Left colon (tissue), 2 donors: ENCODE measurements at regions not wholly inside any gene's neighbourhood (a gene's known extent, or its start where the extent isn't known, plus 50 kb on each side); places are given as distances from the start of the nearest gene placed in this dataset.
"Not testable (repeated sequence)": the region's sequence is repeated elsewhere in the genome, so short reads cannot be mapped to it uniquely, and the experiment has no call there.

Source experiments
- ATAC-seq: fragments of 200-7000 bp; cut with Tn5 transposase; one replicate; pipeline ENCODE4 v1.9.1; 2020; ENCODE audit warnings: mild to moderate bottlenecking, moderate library complexity
- DNase-seq, 2 donors: peaks; one replicate each; pipeline ENCODE4 v3.0.0-alpha.2; 2020
- intact Hi-C, 2 donors: fragments of 100-400 bp; cut with DNase I in 1 of 2; cut with micrococcal nuclease in 1 of 2; formaldehyde crosslinking; loops; one replicate each; pipeline versions ENCODE4 v1.11.2 to v1.14.0; 2022; cut with DNase I, micrococcal nuclease
- donor health status: DM: no; HTN: no; CAD: no.
- donor health status: DM: yes; HTN: yes; CAD: no.

- intact Hi-C loops, ATAC-seq, DNase-seq: not testable (repeated sequence)
These were observed 138.2 kb upstream of the EDNRB start for GRCh38 chr13:78056865-78057264.

- intact Hi-C loops = no loop called here
- ATAC-seq (no peak), DNase-seq (no peak)
These were observed 135.5 kb upstream of the EDNRB start for GRCh38 chr13:78054157-78054556.

- DNase-seq = no peak
- ATAC-seq = no peak
- intact Hi-C loops = no loop called here
These were observed 128.5 kb upstream of the EDNRB start for GRCh38 chr13:78047151-78047550.

- intact Hi-C loops = no loop called here
- no peak for DNase-seq
- ATAC-seq = no peak
These were observed 127.7 kb upstream of the EDNRB start for GRCh38 chr13:78046331-78046730.

GRCh38 chr13:78045916-78046315 is 127.3 kb upstream of the EDNRB start:
- intact Hi-C loops = no loop called here
- DNase-seq (no peak), ATAC-seq (no peak)

GRCh38 chr13:78041366-78041765 is 122.7 kb upstream of the EDNRB start:
- not testable (repeated sequence) for ATAC-seq, DNase-seq

DNA sequence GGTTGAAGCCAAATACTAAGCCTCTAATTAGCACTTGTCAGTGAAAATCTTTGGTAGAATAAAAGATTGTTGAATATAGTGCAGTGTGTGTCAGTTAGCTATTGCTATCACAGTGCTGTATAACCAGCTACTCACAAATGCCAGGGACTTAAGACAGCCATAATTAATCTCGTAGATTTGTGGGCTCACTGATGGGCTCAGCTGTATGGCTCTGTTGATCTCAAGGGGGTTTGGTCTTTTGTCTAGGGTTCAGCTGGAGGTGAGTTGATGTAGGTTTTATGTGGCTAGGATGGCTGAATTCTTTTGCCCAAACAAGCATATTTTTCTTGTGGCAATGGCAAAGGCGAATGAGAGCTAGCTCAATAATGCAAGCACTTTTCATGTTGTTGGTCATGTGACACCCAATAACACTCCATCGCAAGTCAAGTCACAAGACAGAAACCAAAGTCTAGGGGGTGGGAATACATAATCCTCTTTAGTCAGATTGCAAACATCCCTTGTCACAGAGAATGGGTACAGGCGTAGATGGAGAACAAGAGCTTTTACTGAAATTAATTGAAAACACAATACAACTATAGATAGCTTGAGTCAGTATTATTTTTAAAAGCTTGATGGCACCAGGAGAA is 121.7 kb upstream of the EDNRB start:
- intact Hi-C loops = no loop called here
- DNase-seq (no peak), ATAC-seq (no peak)

More at GRCh38 chr13:78041366-78041765, 122.7 kb upstream of the EDNRB start:
- intact Hi-C loops = not testable (repeated sequence)

DNA sequence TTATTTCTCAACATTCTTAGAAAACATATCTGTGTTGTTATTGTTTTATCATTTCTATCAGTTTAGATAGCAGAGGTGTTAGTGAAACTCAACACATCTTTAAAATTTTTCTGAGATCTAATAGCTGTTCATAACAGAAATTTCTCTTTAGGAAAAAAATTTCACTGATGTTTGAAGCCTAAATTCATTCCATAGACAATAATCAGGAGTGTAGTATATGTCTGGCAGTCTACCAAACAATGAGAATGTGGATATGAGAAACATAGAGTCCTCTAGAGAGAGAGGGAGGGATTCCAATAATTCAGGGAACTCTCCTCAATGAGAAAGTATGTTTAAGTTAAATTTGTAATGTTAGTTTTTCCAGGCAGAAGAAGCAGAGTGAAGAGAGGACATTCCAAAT is 118.2 kb upstream of the EDNRB start:
- intact Hi-C loops = no loop called here
- no peak for DNase-seq
- ATAC-seq = no peak

DNA sequence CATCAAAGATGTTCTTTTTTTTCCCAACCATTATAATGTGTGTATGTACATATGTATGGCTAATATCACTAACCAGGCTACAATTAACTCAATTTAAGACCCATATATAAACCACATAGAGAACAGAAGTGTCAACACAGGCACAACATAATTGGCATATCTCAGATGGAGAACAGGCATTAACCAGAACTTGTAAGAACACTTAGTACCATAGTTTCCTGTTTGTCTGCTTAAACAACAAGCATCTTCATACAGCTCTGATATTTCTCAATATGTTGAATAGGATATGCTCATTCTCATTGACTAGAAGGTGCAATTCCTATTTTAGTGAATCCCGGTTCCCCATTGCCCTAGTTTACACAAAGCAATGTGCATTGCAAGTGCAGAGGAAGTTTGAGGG is 116.9 kb upstream of the EDNRB start:
- ATAC-seq (no peak), DNase-seq (no peak)
- intact Hi-C loops = no loop called here

DNA sequence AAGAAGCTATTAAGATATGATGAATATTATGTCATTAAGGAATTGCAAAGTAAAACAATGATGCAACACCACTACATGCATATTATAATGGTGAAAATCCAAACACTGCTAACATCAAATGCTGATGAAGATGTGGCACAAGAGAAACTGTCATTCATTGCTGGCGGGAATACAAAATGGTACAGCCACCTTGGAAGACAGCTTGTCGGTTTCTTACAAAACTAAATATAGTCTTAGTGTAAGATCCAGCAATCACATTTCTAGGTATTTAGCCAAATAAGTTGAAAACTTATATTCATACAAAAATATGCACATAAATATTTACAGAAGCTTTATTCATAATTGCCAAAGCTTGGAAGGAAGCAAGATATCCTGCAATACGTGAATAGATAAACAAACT is 114.9 kb upstream of the EDNRB start:
- ATAC-seq (no peak), DNase-seq (no peak)
- intact Hi-C loops = no loop called here

DNA sequence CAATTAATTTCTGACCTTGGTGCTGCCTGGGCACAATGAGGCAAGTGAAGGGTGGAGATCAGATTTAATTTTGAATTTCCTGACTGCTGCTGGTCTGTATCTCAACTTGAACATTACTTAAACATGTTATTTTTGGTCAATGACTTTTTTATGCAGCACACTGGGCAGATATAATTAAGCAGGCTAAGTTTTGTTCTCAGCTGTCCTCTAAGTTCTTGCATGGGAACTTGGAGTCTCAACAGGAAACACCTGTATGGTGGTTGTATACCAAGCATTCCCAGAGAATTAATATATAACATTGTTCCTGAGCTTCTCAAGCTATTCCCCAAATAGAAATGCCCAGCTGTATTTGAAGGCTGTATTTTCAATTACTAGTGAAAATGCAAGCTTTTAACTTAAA is 113.5 kb upstream of the EDNRB start:
- ATAC-seq (no peak), DNase-seq (no peak)
- intact Hi-C loops = no loop called here

DNA sequence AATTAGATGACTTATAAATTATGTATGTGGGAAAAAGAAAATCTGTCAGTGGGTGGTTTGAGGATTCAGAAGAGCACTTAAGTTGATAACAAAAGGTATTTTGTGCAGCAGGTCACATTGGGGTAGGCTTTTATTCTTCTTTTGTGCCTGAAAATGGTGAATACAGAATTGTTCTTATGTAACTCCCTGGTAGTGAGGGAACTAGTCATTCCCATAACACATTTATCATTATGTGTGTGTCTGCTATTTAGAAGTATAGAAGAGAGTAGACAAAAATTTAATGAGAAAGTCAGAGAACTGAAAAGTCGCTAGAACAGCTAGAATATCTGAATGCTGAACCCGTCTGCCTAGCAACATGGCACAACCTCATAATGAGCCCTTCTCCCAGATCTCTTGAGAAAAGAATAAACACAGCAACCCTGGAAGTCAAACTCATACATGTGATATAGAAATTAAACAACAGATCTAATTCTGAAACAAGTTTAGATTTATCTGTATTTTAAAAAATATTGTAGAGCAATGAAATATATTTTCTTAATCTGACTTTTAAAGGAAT is 111.8 kb upstream of the EDNRB start:
- no peak for DNase-seq
- intact Hi-C loops = no loop called here
- no peak for ATAC-seq

DNA sequence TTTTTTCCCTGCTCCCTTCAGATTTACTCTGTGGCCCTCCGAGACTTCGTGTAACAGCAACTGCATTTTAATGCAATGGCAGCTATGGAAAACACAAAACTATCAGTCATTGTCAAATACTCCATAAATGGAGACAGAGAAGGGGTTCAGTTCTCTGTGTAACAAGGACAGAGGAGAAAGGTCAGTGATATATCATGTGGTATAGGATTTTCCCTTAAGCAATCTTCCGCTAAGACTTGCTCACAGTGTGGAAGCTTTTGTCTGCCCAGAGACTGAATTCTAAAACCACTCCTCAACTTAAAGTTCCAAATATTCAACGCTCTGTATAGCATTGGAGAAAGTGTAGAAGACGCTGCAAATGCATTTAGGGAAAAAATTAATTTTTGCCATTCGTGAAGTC is 111.3 kb upstream of the EDNRB start:
- DNase-seq = no peak
- intact Hi-C loops = no loop called here
- ATAC-seq = no peak

GRCh38 chr13:78028960-78029359 is 110.3 kb upstream of the EDNRB start:
- intact Hi-C loops = no loop called here
- DNase-seq (no peak), ATAC-seq (no peak)

GRCh38 chr13:78024996-78025395 is 106.4 kb upstream of the EDNRB start:
- intact Hi-C loops = no loop called here
- ATAC-seq (no peak), DNase-seq (no peak)

GRCh38 chr13:78022164-78022877 is 103.7 kb upstream of the EDNRB start:
- no peak for ATAC-seq
- intact Hi-C loops = no loop called here

GRCh38 chr13:78020861-78021260 is 102.2 kb upstream of the EDNRB start:
- no peak for DNase-seq
- intact Hi-C loops = no loop called here
- no peak for ATAC-seq

More at GRCh38 chr13:78022164-78022877, 103.7 kb upstream of the EDNRB start:
- DNase-seq = peak; percentile 9 to 23

- intact Hi-C loops = no loop called here
- no peak for ATAC-seq
- no peak for DNase-seq
These were observed 97.2 kb upstream of the EDNRB start for GRCh38 chr13:78015782-78016181.

DNA sequence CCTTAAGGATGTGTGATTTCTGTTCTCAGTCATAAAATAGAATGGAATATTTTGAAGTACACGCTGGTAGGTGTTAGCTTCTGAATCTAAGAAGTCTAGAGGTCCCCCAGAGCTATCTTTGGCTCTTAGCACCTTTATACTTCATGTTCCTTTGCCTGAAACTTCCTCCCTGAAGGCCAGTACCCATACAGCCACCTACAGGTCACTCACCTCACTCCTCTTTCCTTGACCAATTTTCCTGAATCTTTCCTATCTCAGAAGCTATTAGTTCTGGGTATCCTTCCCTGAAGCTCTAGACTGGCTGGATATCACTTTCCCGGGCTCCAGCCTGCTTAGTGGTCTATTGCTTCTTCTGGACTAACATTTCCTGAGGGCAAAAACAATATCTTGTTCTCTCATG is 93.4 kb upstream of the EDNRB start:
- intact Hi-C loops = no loop called here

DNA sequence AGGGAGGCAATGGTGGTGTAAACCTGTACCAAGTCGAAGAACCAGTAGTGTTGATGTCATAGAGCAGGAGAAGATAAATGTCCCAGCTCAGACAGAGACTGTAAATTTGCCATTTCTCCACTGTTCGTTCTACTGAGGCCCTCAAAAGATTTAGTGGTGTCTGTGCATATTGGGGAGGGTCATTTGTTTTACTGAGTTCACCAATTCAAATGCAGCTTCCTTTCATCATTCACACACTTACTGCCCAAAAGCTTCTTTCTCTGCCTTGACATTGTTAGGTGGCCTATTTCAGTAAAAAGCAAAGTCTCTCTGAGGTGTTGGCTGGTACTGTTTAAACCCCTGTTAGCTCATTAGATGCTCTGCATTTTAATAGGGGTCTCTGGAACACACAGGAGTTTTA is 86.2 kb upstream of the EDNRB start:
- DNase-seq = no peak
- intact Hi-C loops = no loop called here
- no peak for ATAC-seq

More for the DNA sequence above, 93.4 kb upstream of the EDNRB start:
- ATAC-seq = no peak
- DNase-seq = no peak
